ENCODE measurements at regions not wholly inside any gene's neighbourhood (a gene's known extent, or its start where the extent isn't known, plus 50 kb on each side); places are given as distances from the start of the nearest gene placed in this dataset.

- TF ChIP-seq POLR2A (IDR thresholded peaks at IDR 0.05) (no peak), CTCF (IDR thresholded peaks at IDR 0.05) (no peak), POLR2AphosphoS5 (IDR thresholded peaks at IDR 0.05; ENCODE audit: insufficient read depth in 1 of 2, low read depth in 1 of 2) (no peak)
These were observed 881.5 kb downstream of the C6orf118 start for GRCh38 chr6:164427728-164428402.
